ENCODE measurements at regions not wholly inside any gene's neighbourhood (a gene's known extent, or its start where the extent isn't known, plus 50 kb on each side); places are given as distances from the start of the nearest gene placed in this dataset.

DNA sequence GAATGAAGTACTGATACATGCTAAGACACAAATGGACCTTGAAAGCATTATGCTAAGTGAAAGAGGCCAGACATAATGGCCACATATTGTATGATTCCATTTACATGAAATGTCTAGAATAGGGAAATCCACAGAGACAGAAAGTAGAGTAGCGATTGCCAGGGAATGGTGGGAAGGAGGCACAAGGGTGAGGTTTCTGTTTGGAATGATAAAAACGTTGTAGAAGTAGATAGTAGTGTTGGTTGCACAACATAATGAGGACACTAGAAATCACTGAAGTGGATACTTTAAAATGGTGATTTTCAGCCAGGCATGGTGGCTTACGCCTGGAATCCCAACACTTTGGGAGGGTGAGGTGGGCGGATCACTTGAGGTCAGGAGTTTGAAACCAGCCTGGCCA lies 97.6 kb upstream of the VANGL1 start:
- H3K4me1 Mint-ChIP-seq: peaks cover 15% of the 10 kb centered on the region
- no peak overlapping the region for H3K4me3 Mint-ChIP-seq
- Histone ChIP-seq H3K27me3 (no peaks in the 10 kb centered on the region), H3K9ac (no peak overlapping the region), H3F3A (ENCODE audit: low read depth) (no peaks in the 10 kb centered on the region), H3K79me2 (ENCODE audit: low read depth) (no peaks in the 10 kb centered on the region), H3K4me3 (no peak overlapping the region), H3K36me3 (no peaks in the 10 kb centered on the region), H4K20me1 (ENCODE audit: low read depth) (no peaks in the 10 kb centered on the region), H3K9me3 (ENCODE audit: low read depth) (no peaks in the 10 kb centered on the region), H2AFZ (replicated peaks) (no peak overlapping the region), H3K4me2 (no peak overlapping the region), H3K27ac (no peak overlapping the region), H3K4me1 (no peaks in the 10 kb centered on the region)
- no peaks in the 10 kb centered on the region for H3K36me3 Mint-ChIP-seq
- DNase-seq (ENCODE audit: low spot score): no peak
- TF ChIP-seq EZH2 (IDR thresholded peaks at IDR 0.05) (no peak), EZH2phosphoT487 (IDR thresholded peaks at IDR 0.05) (no peak)
- TF ChIP-seq, protein P1, sequence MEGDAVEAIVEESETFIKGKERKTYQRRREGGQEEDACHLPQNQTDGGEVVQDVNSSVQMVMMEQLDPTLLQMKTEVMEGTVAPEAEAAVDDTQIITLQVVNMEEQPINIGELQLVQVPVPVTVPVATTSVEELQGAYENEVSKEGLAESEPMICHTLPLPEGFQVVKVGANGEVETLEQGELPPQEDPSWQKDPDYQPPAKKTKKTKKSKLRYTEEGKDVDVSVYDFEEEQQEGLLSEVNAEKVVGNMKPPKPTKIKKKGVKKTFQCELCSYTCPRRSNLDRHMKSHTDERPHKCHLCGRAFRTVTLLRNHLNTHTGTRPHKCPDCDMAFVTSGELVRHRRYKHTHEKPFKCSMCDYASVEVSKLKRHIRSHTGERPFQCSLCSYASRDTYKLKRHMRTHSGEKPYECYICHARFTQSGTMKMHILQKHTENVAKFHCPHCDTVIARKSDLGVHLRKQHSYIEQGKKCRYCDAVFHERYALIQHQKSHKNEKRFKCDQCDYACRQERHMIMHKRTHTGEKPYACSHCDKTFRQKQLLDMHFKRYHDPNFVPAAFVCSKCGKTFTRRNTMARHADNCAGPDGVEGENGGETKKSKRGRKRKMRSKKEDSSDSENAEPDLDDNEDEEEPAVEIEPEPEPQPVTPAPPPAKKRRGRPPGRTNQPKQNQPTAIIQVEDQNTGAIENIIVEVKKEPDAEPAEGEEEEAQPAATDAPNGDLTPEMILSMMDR (IDR thresholded peaks at IDR 0.05): no peak
- H3K27ac Mint-ChIP-seq: no peak overlapping the region
- H3K27me3 Mint-ChIP-seq (ENCODE audit: insufficient read depth, low read depth): peaks cover under 1% of the 10 kb centered on the region
- H3K9me3 Mint-ChIP-seq: no peaks in the 10 kb centered on the region

DNA sequence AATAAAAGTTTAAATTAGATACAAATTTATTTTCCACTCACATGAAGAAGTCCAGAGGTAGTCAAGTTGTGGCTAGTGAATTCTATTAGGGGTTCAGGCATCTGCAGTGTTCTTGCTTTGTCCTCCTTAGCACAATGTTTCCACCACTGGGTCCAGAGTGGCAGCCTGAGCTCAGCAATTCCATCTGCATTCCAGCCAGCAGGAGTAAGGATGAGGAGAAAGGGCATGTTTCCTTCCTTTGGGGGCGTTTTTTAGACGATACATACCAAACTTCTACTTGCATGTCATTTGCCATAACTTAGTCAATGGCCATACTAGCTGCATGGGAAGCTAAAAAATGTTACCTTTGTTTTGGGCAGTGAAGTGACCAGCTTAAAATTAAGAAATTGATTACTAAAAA lies 98.5 kb upstream of the VANGL1 start:
- H4K20me1 ChIP-seq (ENCODE audit: low read depth): no peaks in the 10 kb centered on the region
- no peak for DNase-seq (ENCODE audit: low spot score)
- H3K27me3 Mint-ChIP-seq (ENCODE audit: insufficient read depth, low read depth): no peaks in the 10 kb centered on the region
- no peak overlapping the region for H2AFZ ChIP-seq (replicated peaks)
- no peaks in the 10 kb centered on the region for H3K4me1 ChIP-seq
- no peak overlapping the region for H3K27ac ChIP-seq
- no peak overlapping the region for H3K4me3 ChIP-seq
- no peaks in the 10 kb centered on the region for H3K36me3 ChIP-seq
- H3K4me1 Mint-ChIP-seq: peaks cover 15% of the 10 kb centered on the region
- H3K9me3 Mint-ChIP-seq: no peaks in the 10 kb centered on the region
- H3K9me3 ChIP-seq (ENCODE audit: low read depth): no peaks in the 10 kb centered on the region
- H3K27me3 ChIP-seq: no peaks in the 10 kb centered on the region
- no peak overlapping the region for H3K4me3 Mint-ChIP-seq
- no peaks in the 10 kb centered on the region for H3F3A ChIP-seq (ENCODE audit: low read depth)
- H3K27ac Mint-ChIP-seq: no peak overlapping the region
- H3K4me2 ChIP-seq: no peak overlapping the region
- TF ChIP-seq EZH2 (IDR thresholded peaks at IDR 0.05) (no peak), EZH2phosphoT487 (IDR thresholded peaks at IDR 0.05) (no peak)
- TF ChIP-seq, protein P1 (IDR thresholded peaks at IDR 0.05): no peak
- H3K9ac ChIP-seq: no peak overlapping the region
- no peaks in the 10 kb centered on the region for H3K36me3 Mint-ChIP-seq
- H3K79me2 ChIP-seq (ENCODE audit: low read depth): no peaks in the 10 kb centered on the region

DNA sequence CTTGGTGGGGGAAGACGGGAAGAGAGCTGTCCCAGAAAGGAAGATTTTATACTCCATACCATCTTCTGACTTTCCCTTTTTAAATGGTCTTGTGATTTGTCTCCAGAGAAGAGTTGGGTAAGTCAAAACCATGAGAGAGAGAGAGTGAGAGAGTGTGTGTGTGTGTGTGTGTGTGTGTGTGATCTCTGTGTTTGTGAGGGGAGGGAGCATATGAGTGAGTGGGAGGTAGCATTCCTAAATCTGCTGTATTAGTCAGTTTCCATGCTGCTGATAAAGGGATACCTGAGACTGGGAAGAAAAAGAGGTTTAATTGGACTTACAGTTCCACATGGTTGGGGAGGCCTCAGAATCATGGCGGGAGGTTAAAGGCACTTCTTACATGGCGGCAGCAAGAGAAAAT lies 102.0 kb upstream of the VANGL1 start:
- Histone ChIP-seq H4K20me1 (ENCODE audit: low read depth) (no peaks in the 10 kb centered on the region), H3K27me3 (no peaks in the 10 kb centered on the region), H3K79me2 (ENCODE audit: low read depth) (no peaks in the 10 kb centered on the region), H3K4me3 (no peak overlapping the region), H3K9me3 (ENCODE audit: low read depth) (no peaks in the 10 kb centered on the region), H3K27ac (no peak overlapping the region), H3K4me1 (no peaks in the 10 kb centered on the region), H3F3A (ENCODE audit: low read depth) (no peaks in the 10 kb centered on the region), H3K9ac (no peak overlapping the region), H3K4me2 (no peak overlapping the region), H3K36me3 (no peaks in the 10 kb centered on the region), H2AFZ (replicated peaks) (no peak overlapping the region)
- no peak for DNase-seq (ENCODE audit: low spot score)
- H3K27ac Mint-ChIP-seq: no peak overlapping the region
- H3K4me3 Mint-ChIP-seq: no peak overlapping the region
- TF ChIP-seq, protein P1 (IDR thresholded peaks at IDR 0.05): no peak
- no peak for TF ChIP-seq EZH2phosphoT487 (IDR thresholded peaks at IDR 0.05)
- TF ChIP-seq EZH2 (IDR thresholded peaks at IDR 0.05): no peak
- peaks cover 2% of the 10 kb centered on the region for H3K27me3 Mint-ChIP-seq (ENCODE audit: insufficient read depth, low read depth)
- H3K4me1 Mint-ChIP-seq: no peaks in the 10 kb centered on the region
- H3K36me3 Mint-ChIP-seq: no peaks in the 10 kb centered on the region
- peaks cover 4% of the 10 kb centered on the region for H3K9me3 Mint-ChIP-seq
